Heart right ventricle (tissue), 16 donors: ENCODE measurements at regions not wholly inside any gene's neighbourhood (a gene's known extent, or its start where the extent isn't known, plus 50 kb on each side); places are given as distances from the start of the nearest gene placed in this dataset.

Source experiments
- ATAC-seq, 8 donors: fragments of 200-7000 bp; cut with Tn5 transposase; one replicate each; pipeline ENCODE4 v1.9.1; 2020; ENCODE audit warnings: mild to moderate bottlenecking in 8 of 8, moderate library complexity in 8 of 8, moderate number of reproducible peaks in 1 of 8
- DNase-seq, 2 donors: peaks; one replicate each; pipeline ENCODE4 v3.0.0-alpha.2; 2020
- H3K27ac ChIP-seq, 10 donors: fragments of 200-600 bp; sonication (generic) in 2 of 10; one replicate each; pipeline versions ENCODE4 v1.5.0 to v1.8.0; 2020 to 2022; ENCODE audit warnings: mild to moderate bottlenecking in 3 of 10
- H3K27me3 ChIP-seq, 7 donors: fragments of 200-600 bp; one replicate each; pipeline ENCODE4 v1.8.0; 2021 to 2022; ENCODE audit warnings: mild to moderate bottlenecking in 2 of 7
- H3K36me3 ChIP-seq, 9 donors: fragments of 200-600 bp; sonication (generic) in 1 of 9; one replicate each; pipeline versions ENCODE4 v1.5.0 to v1.8.0; 2020 to 2022; ENCODE audit warnings: mild to moderate bottlenecking in 2 of 9
- H3K4me1 ChIP-seq, 9 donors: fragments of 200-600 bp; sonication (generic) in 1 of 9; one replicate each; pipeline versions ENCODE4 v1.5.0 to v1.8.0; 2020 to 2022; ENCODE audit warnings: mild to moderate bottlenecking in 4 of 9
- H3K4me3 ChIP-seq, 10 donors: fragments of 200-600 bp; sonication (generic) in 2 of 10; one replicate each; pipeline versions ENCODE4 v1.5.0 to v1.8.0; 2020 to 2022; ENCODE audit warnings: mild to moderate bottlenecking in 7 of 10, moderate library complexity in 2 of 10
- H3K9me3 ChIP-seq, 11 donors: fragments of 200-600 bp in 10 of 11; sonication (generic) in 2 of 11; one replicate each; pipeline versions ENCODE4 v1.5.0 to v1.8.0; 2013 to 2022; ENCODE audit warnings: mild to moderate bottlenecking in 2 of 11, control low read depth in 1 of 11, moderate library complexity in 1 of 11
- CTCF ChIP-seq, 9 donors: fragments of 200-600 bp; sonication (generic) in 2 of 9; IDR thresholded peaks; one replicate each; pipeline versions ENCODE4 v1.5.0 to v1.8.0; 2021 to 2022; ENCODE audit warnings: antibody characterized with exemption in 9 of 9, mild to moderate bottlenecking in 5 of 9, moderate library complexity in 1 of 9
- WGBS, 2 donors: extraction: QIAGEN DNeasy Blood & Tissue Kit; methylation state at CpG; one replicate each; pipeline ENCODE4 v1.1.7; 2013; ENCODE audit warnings: inconsistent platforms in 1 of 2; 5-methylcytosine and 5-hydroxymethylcytosine counted together
- intact Hi-C, 10 donors: fragments of 100-400 bp; cut with DNase I; formaldehyde crosslinking; loops; one replicate each; pipeline versions ENCODE4 v1.11.1 to v1.14.2; 2022
- donor health status: Arrhythmogenic right ventricular cardiomyopathy.
- donor health status: ischemic (EF 13 %, LVEDD 7.1; RV severe dilation, severe dysfunction).
- donor health status: healthy with polysubstance abuse.
- donor health status: DM: no; HTN: yes; CAD: no.
- donor health status: DM: no; HTN: no; CAD: no.
- donor health status: ischemic (EF 25% LVEDD 6.9; RV normal size, moderate dysfunction).
- donor health status: ischemic (EF 25% LVEDD 5.7; RV mildly dilated, moderate dysfunction).
- donor health status: healthy.
- donor health status: DM: yes; HTN: yes; CAD: no.
- donor health status: Ischemic cardiomyopathy.
- donor health status: ischemic (EF 35%, LVEDD 5.7; RV mildly dilated, moderate dysfunction).
- donor health status: nonischemic (EF 11% LVEDD 7.7; RV severe dilation, severe dysfunction).
- donor health status: DM: yes; HTN: yes; CAD: no.
- donor health status: PGD.
- donor health status: ischemic (EF 29% LVEDD 5.4; RV normal size, mild dysfunction).
- donor health status: nonischemic (EF 23%, LVEDD 6.1; RV moderate dilation, normal function).

- ATAC-seq (no peak), DNase-seq (no peak)
- H3K27ac ChIP-seq, result no peak overlapping the region
- H3K27me3 ChIP-seq, result no peaks in the 10 kb centered on the region
- H3K4me1 ChIP-seq, result peaks cover 0 to 4% (median 0%) of the 10 kb centered on the region in 9 donors
- peaks cover 0 to 27% (median 0%) of the 10 kb centered on the region in 11 donors for H3K9me3 ChIP-seq
- H3K36me3 ChIP-seq, result no peaks in the 10 kb centered on the region
- 63 to 72% methylated on average over 2 of the region's 2 CpGs for WGBS, 2 donors
- no peak for TF ChIP-seq CTCF (IDR thresholded peaks at IDR 0.05)
- intact Hi-C loops, result no loop called here
- no peak overlapping the region for H3K4me3 ChIP-seq
These were observed 302.4 kb upstream of the GIMD1 start for GRCh38 chr4:106670976-106671375.

GRCh38 chr4:106659371-106659770, 290.8 kb upstream of the GIMD1 start:
- H3K27ac ChIP-seq, result no peak overlapping the region
- H3K36me3 ChIP-seq, result no peaks in the 10 kb centered on the region
- 65 to 80% methylated on average over 1 of the region's 1 CpG for WGBS, 2 donors
- H3K4me1 ChIP-seq, result peaks cover 0 to 4% (median 0%) of the 10 kb centered on the region in 9 donors
- peak in 1 of 8 donors; percentile 45 for ATAC-seq
- intact Hi-C loops, result no loop called here
- TF ChIP-seq CTCF (IDR thresholded peaks at IDR 0.05), result no peak
- H3K9me3 ChIP-seq, result no peaks in the 10 kb centered on the region
- no peak for DNase-seq
- no peak overlapping the region for H3K4me3 ChIP-seq
- no peaks in the 10 kb centered on the region for H3K27me3 ChIP-seq

- DNase-seq, result no peak
- peaks cover 0 to 5% (median 0%) of the 10 kb centered on the region in 11 donors for H3K9me3 ChIP-seq
- no peak for ATAC-seq
- H3K27me3 ChIP-seq, result no peaks in the 10 kb centered on the region
- H3K36me3 ChIP-seq, result no peaks in the 10 kb centered on the region
- no peak for TF ChIP-seq CTCF (IDR thresholded peaks at IDR 0.05)
- H3K4me3 ChIP-seq, result no peak overlapping the region
- no peak overlapping the region for H3K27ac ChIP-seq
- no peaks in the 10 kb centered on the region for H3K4me1 ChIP-seq
- 84 to 91% methylated on average over 2 of the region's 2 CpGs for WGBS, 2 donors
- intact Hi-C loops, result no loop called here
These were observed 283.5 kb upstream of the GIMD1 start for GRCh38 chr4:106652095-106652494.

- no peak for TF ChIP-seq CTCF (IDR thresholded peaks at IDR 0.05)
- no peaks in the 10 kb centered on the region for H3K36me3 ChIP-seq
- DNase-seq (no peak), ATAC-seq (no peak)
- H3K4me1 ChIP-seq, result no peaks in the 10 kb centered on the region
- intact Hi-C loops, result no loop called here
- H3K9me3 ChIP-seq, result peaks cover 0 to 5% (median 0%) of the 10 kb centered on the region in 11 donors
- 24 to 30% methylated on average over 1 of the region's 1 CpG for WGBS, 2 donors
- no peak overlapping the region for H3K4me3 ChIP-seq
- no peaks in the 10 kb centered on the region for H3K27me3 ChIP-seq
- H3K27ac ChIP-seq, result no peak overlapping the region
These were observed 282.1 kb upstream of the GIMD1 start for GRCh38 chr4:106650701-106651100.

GRCh38 chr4:106647451-106647850, 278.9 kb upstream of the GIMD1 start:
- no peak overlapping the region for H3K4me3 ChIP-seq
- no peak for TF ChIP-seq CTCF (IDR thresholded peaks at IDR 0.05)

More at GRCh38 chr4:106647451-106647850, 278.9 kb upstream of the GIMD1 start:
- no peak for ATAC-seq
- intact Hi-C loops, result no loop called here
- DNase-seq, result no peak
- Histone ChIP-seq H3K27ac (no peak overlapping the region), H3K9me3 (peaks cover 0 to 6% (median 0%) of the 10 kb centered on the region in 11 donors), H3K27me3 (no peaks in the 10 kb centered on the region), H3K36me3 (no peaks in the 10 kb centered on the region), H3K4me1 (no peaks in the 10 kb centered on the region)
